Right lobe of liver (tissue), 4 donors: ENCODE measurements at regions not wholly inside any gene's neighbourhood (a gene's known extent, or its start where the extent isn't known, plus 50 kb on each side); places are given as distances from the start of the nearest gene placed in this dataset.

Source experiments
- CTCF ChIP-seq, 4 donors: fragments of 200-600 bp in 3 of 4; fragments of 450-650 bp in 1 of 4; IDR thresholded peaks; one replicate each; pipeline versions ENCODE4 v1.5.1 to v1.8.0; 2016 to 2022; ENCODE audit warnings: antibody characterized with exemption in 4 of 4, mild to moderate bottlenecking in 2 of 4
- POLR2A ChIP-seq: fragments of 450-650 bp; IDR thresholded peaks from one replicate; pipeline ENCODE4 v1.6.1; 2017; ENCODE audit warnings: antibody characterized with exemption, mild to moderate bottlenecking
- donor health status: DM: no; HTN: no; CAD: no.
- donor health status: DM: no; HTN: no; CAD: no.
- donor health status: DM: no; HTN: yes; CAD: no.

GRCh38 chr17:83196366-83196765 is 117.0 kb downstream of the METRNL start:
- TF ChIP-seq CTCF (IDR thresholded peaks at IDR 0.05) = no peak
- no peak for TF ChIP-seq POLR2A
